GM10248 (cell line): ENCODE measurements at regions not wholly inside any gene's neighbourhood (a gene's known extent, or its start where the extent isn't known, plus 50 kb on each side); places are given as distances from the start of the nearest gene placed in this dataset.

Experiments
- CTCF ChIA-PET: fragments of 300-600 bp; sonication (Branson Sonifier 250); formaldehyde crosslinking; extraction: SDS; loops from one replicate; lab custom pipeline; 2021; ENCODE audit warnings: antibody characterized with exemption; lab: Yijun Ruan, JAX
- POLR2A ChIA-PET: fragments of 350-650 bp; sonication (Branson Sonifier 250); formaldehyde crosslinking; extraction: SDS; loops from one replicate; lab custom pipeline; 2020; ENCODE audit warnings: antibody characterized with exemption; lab: Yijun Ruan, JAX
- DNase-seq: peaks from one replicate; pipeline ENCODE4 v3.0.0; 2012; ENCODE audit errors: extremely low spot score
- CTCF ChIP-seq: IDR thresholded peaks from 2 replicates; pipeline ENCODE4 v1.5.1; 2012; ENCODE audit warnings: mild to moderate bottlenecking, low read depth; ENCODE audit errors: extremely low read depth, missing control alignments, control extremely low read depth

GRCh38 chr21:32185726-32186125 is 93.1 kb downstream of the MIS18A start:
- no peak for DNase-seq
- no peak for TF ChIP-seq CTCF
- POLR2A ChIA-PET: no interaction called here
- CTCF ChIA-PET: interaction anchor here (0.7 to 1.2 kb wide), 2 partner anchors 10 to 27 kb away, joined by 3 read pairs; no protein-coding TSS in a partner anchor

GRCh38 chr21:32185103-32185502 is 93.7 kb downstream of the MIS18A start:
- no peak for TF ChIP-seq CTCF
- DNase-seq: no peak
- POLR2A ChIA-PET: no interaction called here
- CTCF ChIA-PET: no interaction called here

GRCh38 chr21:32184485-32184884 is 94.4 kb downstream of the MIS18A start:
- CTCF ChIA-PET: no interaction called here
- TF ChIP-seq CTCF: no peak
- DNase-seq: no peak
- POLR2A ChIA-PET: no interaction called here

GRCh38 chr21:32184065-32184464 is 94.8 kb downstream of the MIS18A start:
- ChIA-PET CTCF (no interaction called here), POLR2A (no interaction called here)
- no peak for DNase-seq
- no peak for TF ChIP-seq CTCF

GRCh38 chr21:32183396-32183795 is 95.5 kb downstream of the MIS18A start:
- DNase-seq: no peak
- no peak for TF ChIP-seq CTCF
- ChIA-PET POLR2A (no interaction called here), CTCF (interaction anchor here (1.0 kb wide), 1 partner anchor 11 kb away, joined by 3 read pairs; no protein-coding TSS in a partner anchor)

GRCh38 chr21:32182449-32182848 is 96.4 kb downstream of the MIS18A start:
- TF ChIP-seq CTCF: no peak
- no peak for DNase-seq
- CTCF ChIA-PET: interaction anchor here (1.0 kb wide), 1 partner anchor 10 kb away, joined by 3 read pairs; no protein-coding TSS in a partner anchor
- POLR2A ChIA-PET: no interaction called here
